GM12892 (cell line): ENCODE measurements at regions not wholly inside any gene's neighbourhood (a gene's known extent, or its start where the extent isn't known, plus 50 kb on each side); places are given as distances from the start of the nearest gene placed in this dataset.

Experiments
- POLR2A ChIP-seq: IDR thresholded peaks from 2 replicates; pipeline ENCODE4 v1.6.1; 2011; ENCODE audit warnings: low read depth, low read length, control low read depth
- POLR2AphosphoS5 ChIP-seq: IDR thresholded peaks from 2 replicates; pipeline ENCODE4 v1.6.1; 2011; ENCODE audit warnings: low read depth, low read length, control low read depth

DNA sequence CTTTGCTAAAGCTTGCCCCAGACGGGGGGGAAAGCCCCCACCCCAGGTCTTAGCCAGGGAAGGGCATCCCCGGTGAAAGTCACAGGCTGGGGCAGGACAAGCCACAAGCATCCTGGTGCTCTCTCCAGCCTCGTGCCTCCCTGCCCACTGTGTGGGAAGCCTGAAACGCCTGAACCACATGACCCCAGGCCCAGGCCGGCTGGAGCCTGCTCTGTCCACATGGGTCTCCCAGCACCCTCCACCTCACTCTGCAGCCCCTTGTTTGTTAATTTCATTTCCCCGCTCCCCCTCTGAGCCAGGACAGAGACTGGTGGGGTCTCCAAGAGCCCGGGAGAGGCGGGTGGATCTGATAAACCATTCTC, 58.3 kb upstream of the TCF20 start:
- TF ChIP-seq POLR2AphosphoS5 (no peak), POLR2A (no peak)
